Cardiac septum (tissue), 1 donor: ENCODE measurements at regions not wholly inside any gene's neighbourhood (a gene's known extent, or its start where the extent isn't known, plus 50 kb on each side); places are given as distances from the start of the nearest gene placed in this dataset.

Source experiments
- DNase-seq: peaks from one replicate; pipeline ENCODE4 v3.0.0-alpha.2; 2020; ENCODE audit warnings: low spot score
- intact Hi-C: fragments of 100-400 bp; cut with DNase I; formaldehyde crosslinking; loops from one replicate; pipeline ENCODE4 v1.14.0; 2022
- donor health status: DM: no; HTN: no; CAD: no.

DNA sequence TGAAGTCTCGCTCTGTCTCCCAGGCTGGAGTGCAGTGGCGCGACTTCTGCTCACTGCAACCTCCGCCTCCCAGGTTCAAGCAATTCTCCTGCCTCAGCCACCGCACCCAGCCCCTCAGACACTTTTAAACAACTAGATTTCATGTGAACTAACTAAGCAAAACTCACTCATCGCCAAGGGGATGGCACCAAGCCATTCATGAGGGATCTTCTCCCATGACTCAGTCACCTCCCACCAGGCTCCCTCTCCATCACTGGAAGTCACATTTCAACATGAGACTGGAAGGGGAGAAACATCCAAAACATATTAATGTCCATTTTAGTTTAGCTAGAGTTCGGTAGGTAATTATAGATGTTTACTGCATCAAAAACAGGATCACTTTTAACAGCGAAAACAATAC lies 95.9 kb upstream of the PRL start:
- intact Hi-C loops, result no loop called here
- no peak for DNase-seq

DNA sequence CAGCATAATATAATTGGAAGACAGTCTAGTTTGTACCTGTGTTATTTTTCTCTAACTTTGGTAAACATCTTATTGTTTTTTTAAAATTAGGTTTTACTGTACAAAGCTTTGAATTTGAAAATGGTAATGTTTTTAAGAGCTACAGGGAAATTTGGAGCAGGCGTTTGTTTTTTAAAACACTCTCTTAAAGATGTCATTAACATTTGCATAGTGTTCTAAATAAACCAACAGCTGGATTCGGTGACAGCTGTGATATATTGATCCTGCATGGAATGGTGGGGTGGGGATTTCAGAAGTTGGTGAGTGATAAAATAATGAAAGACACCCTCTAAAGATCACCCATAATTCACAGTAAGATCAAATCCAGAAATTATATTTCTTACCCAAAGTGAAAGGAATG lies 97.9 kb upstream of the PRL start:
- DNase-seq, result no peak
- intact Hi-C loops, result no loop called here

DNA sequence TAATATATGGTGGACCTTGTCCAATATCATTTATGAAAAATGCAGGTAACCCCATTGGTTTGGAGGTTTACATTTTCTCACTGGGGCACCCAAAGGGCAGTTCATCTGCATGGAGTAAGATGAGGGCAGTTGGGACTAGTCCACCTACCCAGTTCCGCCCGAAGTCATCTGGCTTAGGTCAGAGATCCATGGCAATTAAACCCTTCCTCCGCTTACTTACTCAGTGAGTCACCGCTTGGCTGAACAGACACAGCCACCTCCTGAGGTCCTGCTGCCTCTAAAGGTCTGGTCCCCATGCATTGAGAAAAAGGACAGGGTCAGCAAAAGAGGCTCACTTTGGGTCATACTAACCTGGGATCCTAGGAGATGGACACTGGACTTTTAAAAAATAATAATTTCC lies 102.9 kb upstream of the PRL start:
- intact Hi-C loops, result no loop called here
- no peak for DNase-seq

DNA sequence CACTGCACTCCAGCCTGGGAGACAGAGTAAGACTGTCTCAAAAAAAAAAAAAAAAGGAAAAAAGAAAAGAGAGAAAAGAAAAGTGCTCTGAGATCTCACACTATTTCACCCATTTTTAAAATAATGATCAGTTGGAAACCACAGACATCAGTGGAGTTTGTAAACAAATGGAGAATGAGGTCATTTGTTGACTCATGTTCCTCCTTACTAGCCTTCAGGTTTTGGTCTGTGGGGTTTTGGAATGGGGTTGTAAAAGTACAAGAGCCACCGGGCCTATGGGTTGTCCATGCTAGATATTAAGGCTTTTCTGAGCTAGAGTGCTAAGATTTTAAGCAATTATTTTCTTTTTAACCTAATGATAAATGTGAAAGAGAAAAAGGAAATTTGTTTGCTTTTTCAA lies 104.4 kb upstream of the PRL start:
- no peak for DNase-seq
- intact Hi-C loops, result no loop called here

DNA sequence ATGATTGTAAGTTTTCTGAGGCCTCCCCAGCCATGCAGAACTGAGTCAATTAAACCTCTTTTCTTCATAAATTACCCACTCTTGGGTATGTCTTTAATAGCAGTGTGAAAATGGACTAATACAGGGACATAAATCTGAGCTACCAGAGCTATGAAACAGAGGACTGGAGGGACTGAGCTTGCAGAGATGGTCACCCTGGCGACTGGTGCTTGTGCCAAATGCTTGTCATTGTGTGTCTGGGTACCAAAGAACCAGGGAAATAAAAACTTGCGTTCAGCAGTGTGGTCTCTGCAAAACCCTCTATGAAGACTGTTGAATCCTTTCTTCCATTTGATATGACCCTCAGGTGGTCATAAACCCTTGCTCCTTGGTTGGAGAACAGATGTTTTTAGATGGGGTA lies 105.1 kb upstream of the PRL start:
- intact Hi-C loops, result no loop called here

DNA sequence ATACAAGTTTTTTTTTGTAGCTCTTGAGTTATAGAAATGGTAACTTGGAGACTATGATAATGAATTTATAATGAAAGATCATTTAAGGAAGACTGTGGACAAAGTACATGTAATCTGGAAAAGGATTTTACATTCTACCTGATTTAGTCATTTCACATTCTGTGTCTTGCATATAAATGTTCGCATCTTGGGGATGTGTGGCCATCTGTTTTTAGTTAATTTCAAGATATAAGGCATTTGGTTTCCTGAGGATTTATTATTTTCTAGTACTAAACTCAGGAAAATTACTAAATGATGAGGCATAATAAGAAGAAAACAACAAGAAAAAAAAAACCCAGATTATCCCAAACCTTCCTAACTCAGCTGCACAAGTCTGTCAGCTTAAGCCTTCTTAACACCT lies 112.7 kb upstream of the PRL start:
- intact Hi-C loops, result no loop called here
- DNase-seq, result no peak

More for the DNA sequence above, 105.1 kb upstream of the PRL start:
- no peak for DNase-seq

DNA sequence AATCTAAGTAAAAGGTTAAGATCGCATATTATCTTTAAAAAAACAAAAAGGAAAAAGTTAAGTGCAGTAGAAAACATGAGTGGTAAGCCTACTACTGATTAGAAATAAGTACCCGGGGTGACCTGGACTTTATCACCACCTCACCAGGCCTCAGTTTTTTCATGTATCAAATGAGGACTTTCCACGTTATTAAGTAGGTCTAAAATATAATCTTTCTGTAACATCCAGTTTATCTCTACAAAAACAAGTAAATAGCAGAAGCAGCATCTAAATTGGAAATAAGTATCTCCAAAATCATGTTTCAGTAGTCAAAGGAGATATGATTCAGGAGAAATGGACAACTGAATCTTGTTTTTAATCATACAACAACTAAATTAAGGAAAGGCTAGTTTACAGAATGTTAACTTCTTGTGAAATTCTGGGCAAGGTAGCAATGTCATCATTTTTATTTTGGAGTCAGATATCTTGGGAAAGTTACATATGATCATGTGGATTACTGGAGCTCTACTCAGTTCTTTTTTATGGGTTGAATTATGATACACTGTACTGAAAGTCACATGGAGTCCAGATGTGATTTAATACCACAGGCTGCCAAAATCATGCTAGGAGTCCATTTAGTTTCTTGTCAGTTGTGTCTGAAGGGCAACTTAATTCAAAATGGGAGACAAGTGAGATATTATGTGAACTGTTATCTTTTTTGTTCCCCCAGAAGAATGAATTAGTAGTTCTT lies 114.7 kb upstream of the PRL start:
- intact Hi-C loops, result no loop called here

DNA sequence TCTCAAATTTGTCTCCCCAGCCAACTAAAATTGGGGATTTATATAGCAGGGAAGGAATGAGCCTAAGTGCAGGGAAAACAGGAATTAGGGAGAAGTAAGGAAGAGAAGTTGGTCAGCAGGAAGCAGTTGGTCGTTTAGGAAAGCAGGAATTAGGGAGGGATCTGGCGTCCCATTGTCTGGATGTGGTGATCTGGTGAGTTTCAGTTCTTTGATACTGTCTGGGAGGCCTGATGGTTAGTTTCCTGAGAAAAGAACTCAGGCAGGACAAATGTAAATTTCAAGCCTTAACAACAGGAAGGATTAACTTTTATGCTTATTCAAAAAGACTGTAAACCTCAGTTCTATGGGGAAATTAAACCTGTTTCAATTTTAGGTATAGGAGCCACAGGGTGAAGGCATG lies 116.2 kb upstream of the PRL start:
- DNase-seq, result no peak
- intact Hi-C loops, result no loop called here

More for the DNA sequence above, 114.7 kb upstream of the PRL start:
- DNase-seq, result no peak

DNA sequence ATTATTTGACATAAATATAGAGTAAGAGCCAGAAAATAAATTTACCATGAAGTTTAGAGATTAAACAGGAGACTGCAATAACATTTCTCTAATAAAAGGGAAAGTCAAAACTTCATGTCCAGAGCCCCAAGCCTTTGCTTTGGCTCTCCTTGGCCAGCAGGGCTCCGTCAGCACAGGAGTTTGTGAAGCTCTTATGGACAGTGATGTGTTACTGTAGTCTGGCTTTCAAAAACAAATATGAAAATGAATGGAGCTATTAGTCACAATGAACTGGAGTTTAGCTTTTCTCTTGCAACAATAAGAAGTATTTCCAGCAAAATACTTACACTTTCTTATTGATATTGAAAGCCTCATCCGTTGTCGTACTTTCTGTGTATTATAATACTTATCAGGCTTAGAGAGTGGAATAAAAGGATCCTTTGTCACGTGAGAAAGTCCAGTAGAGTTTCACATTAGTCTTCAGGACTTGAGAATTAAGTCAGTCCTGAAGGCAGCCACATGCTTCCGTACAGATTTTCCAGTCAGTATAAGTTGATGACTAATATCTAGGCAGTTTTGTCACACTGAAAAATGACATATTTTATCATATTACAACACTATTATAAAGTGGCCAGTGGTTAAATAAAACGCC lies 117.0 kb upstream of the PRL start:
- DNase-seq, result no peak
- intact Hi-C loops, result no loop called here

DNA sequence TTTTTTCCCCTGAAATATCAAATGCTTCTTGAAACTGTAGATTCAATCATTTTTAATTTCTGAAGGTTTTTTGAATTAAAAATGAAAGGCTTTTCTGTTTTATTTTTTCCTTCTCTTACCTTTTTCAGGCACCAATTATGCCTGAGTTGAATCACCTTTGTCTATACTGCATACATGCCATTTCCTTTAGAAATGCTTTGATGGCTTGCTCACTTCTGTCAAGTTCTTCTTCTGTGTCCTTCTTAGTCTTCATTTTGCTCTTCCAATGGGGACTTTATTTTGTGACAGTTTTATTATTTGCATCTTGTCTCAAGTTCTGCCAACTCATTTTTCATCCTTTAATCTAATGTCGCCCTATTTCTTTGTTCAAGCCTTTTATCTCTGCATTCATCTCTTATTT lies 121.9 kb upstream of the PRL start:
- no peak for DNase-seq
- intact Hi-C loops, result no loop called here

DNA sequence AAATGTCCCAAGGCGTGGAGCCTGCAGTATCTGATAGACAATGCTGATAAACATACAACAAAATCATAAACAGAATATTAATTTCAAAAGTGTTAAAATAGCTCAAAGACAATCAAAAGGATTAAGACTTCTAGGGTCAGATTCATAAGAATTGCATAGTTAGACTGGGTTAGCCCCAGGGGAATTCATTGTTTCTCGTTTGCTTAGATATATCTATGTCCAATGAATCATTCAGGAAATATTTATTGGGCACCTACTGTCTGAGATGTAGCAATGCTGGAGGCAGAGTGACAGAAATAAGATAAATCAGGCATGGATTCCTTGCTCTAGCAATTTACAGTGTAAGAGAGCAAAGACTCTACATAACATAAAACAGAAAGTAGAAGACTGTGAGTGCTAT lies 124.4 kb upstream of the PRL start:
- intact Hi-C loops, result no loop called here
- DNase-seq, result no peak

DNA sequence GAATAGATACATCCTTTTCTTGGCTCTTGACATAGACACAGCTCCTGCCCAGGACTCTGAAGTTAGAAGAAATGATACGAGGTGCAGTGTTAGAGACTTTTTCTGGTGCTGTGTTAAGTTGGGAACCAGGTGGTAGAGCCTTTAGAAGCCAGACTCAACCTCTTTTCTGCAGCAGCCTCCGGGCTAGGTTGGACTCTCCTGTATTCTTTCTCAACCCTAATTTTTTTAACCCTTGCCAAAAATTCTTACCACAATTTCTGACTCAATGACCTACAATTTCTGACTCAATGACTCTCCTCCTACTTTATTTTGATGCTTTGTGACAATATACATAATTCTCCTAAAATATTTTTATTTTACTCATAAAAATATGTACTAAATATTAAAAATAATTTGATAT lies 127.4 kb upstream of the PRL start:
- intact Hi-C loops, result no loop called here
- DNase-seq, result no peak

DNA sequence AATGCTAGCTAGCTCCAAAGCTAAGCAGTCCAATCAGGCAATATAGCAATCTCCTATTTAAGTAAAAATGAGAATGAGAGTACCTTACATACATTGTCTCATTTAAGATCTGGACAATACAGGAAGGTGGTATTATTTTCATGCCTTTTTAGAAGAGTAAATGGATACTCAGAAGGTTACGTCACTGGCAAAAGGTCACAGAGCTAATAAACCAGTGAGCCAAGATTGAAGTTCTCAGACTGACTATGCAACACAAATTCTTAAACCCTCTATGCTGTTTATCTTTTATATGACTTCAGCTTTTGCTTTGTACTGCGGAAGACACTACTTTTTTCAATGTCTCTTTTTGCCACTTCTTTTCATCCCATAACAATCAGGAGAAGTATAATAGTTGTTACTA lies 135.2 kb upstream of the PRL start:
- no peak for DNase-seq
- intact Hi-C loops, result no loop called here

DNA sequence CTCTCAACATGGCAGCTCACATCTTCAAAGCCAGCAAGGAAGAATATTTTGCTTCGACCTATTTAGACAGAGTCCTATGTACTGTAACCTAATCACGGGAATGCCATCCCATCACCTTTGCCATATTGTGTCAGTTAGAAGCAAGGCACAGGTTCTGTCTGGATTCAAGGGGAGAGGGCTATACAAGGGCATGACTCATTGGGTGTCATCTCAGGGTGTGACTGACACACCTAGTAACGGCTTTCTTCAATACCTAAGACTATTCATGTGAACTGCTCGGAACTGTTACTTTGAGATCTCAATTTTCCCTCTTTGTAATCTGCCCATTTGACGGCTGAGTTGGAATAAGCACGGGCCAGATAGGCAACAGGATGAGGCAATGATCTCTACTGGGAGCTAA lies 135.6 kb upstream of the HDGFL1 start:
- DNase-seq, result no peak
- intact Hi-C loops, result no loop called here

DNA sequence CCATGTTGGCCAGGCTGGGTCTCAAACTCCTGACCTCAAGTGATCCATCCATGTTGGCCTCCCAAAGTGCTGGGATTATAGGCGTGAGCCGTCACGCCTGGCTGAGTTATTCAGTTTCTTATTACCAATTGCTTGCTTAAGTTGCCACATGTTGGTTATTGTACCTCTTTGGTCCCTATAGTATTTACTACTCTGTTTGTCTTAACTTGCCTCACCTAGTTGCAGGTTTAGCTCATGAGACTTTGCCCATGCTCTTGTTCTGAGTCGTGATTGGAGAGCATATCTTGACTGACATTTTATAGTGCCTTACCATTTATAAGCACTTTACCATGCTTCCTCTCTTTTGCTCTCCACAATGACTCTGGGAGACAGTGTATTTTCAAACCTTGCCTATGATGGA lies 134.2 kb upstream of the HDGFL1 start:
- intact Hi-C loops, result no loop called here
- no peak for DNase-seq

DNA sequence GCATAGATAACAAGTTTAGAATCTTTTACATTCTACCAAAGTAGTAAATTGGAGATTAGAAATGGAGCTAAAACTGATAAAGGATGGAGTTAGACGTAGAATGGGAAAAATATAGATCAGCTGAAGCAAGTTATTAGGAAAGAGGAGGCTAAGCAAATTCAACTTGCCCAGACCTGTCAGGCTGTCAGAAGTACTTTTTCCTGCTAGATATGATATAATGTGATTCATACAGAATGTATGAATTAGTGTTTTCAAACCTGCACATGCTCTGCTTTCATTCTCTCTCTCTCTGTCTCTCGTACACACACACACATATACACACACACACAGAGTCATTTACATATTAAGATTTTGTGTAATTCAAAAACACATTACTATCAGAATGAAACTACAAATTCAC lies 133.2 kb upstream of the HDGFL1 start:
- no peak for DNase-seq
- intact Hi-C loops, result no loop called here

DNA sequence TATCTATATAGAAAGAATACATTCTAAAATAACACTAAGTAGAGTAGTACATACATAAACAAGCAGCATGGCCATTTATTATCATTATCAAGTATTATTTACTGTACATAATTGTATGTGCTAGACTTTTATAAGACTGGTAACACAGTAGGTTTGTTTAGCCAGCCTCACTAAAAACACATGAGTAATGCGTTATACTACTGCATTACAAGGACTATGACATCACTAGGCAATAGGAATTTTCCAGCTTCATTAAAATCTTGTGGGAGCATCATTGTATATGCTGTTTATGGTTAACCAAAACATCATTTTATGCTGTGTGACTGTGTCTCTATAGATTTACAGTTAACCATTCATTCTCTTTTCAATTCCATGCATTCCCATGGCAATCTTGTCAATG lies 131.7 kb upstream of the HDGFL1 start:
- no peak for DNase-seq
- intact Hi-C loops, result no loop called here

DNA sequence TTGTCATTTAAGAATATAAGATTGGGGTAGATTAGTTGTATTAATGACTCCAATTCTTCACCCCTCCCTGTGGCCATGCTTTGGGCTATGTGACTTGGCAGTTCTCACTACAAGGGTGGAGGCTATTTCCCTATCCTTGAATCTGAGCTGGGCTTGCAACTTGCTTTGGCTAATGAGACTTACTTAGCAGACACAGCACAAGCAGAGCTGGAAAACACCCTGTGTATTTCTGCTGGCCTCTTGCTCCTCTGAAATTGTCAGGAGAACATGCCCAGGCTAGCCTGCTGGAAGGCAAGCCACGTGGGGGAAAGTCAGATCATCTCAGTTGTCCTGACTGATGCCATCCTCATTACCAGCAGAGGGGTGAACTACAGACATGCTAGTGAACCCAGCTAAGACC lies 126.5 kb upstream of the HDGFL1 start:
- intact Hi-C loops, result no loop called here
- no peak for DNase-seq

DNA sequence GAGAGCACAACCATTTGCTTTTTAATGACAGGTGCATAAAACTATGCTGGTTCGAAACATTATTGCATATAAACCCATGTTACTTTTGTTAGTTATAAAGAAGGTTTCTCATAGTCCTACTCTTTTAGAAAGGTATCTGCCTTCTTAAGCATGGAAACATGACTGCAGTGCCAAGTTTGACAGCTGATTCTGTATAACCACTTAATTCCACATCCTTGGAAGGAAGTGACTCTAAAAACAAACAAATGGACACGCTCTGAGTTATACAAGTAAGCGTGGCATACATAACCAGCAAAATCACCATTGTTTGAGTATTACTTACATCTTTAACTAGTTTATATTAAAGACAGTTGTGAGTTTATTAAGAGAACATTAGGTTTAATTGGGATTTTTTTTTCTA lies 125.0 kb upstream of the HDGFL1 start:
- DNase-seq, result no peak
- intact Hi-C loops, result no loop called here

DNA sequence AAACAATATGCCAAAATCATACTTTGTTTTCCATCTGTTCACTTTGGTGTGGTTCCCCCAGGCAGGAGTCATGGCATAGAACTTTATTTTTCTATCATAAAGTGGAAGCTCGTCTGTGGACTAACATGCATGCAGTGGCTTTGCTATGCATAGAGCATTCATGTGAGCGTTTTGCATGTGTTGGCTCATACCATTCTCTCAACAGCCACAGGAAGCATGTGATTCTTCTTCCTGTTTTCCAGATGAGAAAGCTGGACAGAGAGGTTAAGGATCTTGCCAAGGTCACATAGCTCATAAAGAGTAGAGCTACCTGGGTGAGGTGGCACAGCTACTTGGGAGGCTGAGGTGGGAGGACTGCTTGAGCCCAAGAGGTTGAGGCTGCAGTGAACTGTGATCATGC lies 123.4 kb upstream of the HDGFL1 start:
- intact Hi-C loops, result no loop called here
- DNase-seq, result no peak

DNA sequence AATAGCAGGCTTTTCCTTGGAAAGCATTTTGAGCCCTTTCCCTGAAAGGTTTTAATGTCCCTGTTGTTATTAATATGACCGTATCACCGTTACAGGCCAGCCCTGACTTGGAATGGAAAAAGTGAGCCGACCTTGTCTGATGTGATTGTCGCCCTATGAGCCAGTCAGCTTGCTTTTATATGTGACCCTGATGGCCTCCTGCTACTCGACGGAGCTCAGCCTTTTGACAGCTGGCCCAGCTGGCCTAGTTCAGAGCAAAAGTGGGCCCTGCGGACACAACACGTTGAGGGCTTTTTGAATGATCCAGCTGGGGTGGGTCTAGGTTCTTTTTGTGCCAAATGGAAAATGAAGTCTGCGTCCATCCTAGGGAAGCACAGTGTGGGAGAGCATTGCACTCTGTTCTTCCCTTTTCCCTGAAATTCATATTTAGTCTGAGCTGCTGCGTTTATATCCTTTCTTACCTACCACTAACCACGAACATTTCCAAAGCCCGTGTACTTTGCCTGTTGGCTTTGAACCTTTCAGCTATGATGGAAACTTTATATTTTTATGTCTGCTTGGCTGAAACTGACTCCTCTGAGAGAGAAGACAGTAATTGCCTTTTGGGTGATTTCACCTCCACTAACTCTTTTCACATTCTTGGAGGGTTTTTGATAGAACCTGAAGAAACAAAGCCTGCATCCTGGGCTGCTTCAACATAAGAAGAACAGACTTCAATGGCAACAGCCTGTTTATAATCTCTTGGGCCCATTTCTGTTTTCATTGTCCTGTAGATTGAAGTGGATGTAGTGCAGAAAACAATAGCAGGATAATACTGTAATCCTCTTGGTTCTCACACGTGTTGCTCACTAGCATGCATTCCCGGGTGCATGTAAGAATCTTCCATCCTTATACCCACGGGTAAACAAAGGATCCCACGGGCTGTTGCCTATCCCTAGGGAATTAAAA lies 121.8 kb upstream of the HDGFL1 start:
- intact Hi-C loops, result no loop called here

More for the DNA sequence above, 121.8 kb upstream of the HDGFL1 start:
- no peak for DNase-seq
